PFSK-1 (cell line): ENCODE measurements at regions not wholly inside any gene's neighbourhood (a gene's known extent, or its start where the extent isn't known, plus 50 kb on each side); places are given as distances from the start of the nearest gene placed in this dataset.

Source experiments
- SIN3A ChIP-seq: IDR thresholded peaks from 2 replicates; pipeline ENCODE4 v1.6.1; 2012; ENCODE audit warnings: mild to moderate bottlenecking, low read length, moderate library complexity, borderline replicate concordance; ENCODE audit not compliant: insufficient read depth
- TAF1 ChIP-seq: IDR thresholded peaks from 2 replicates; pipeline ENCODE4 v1.6.1; 2012; ENCODE audit warnings: low read length, control low read depth, borderline replicate concordance; ENCODE audit not compliant: insufficient read depth

- no peak for TF ChIP-seq TAF1
- TF ChIP-seq SIN3A: no peak
These were observed 663.2 kb upstream of the RGS18 start for GRCh38 chr1:191495040-191495439.
